SHP77 (cell line): ENCODE measurements at regions not wholly inside any gene's neighbourhood (a gene's known extent, or its start where the extent isn't known, plus 50 kb on each side); places are given as distances from the start of the nearest gene placed in this dataset.
A peak's percentile ranks its signal among the peaks of the same experiment; 100 is the strongest.

ENCODE experiments used
- DNase-seq, 2 experiments: peaks; one replicate each; lab custom pipeline; 2025; lab: John Stamatoyannopoulos, UW

- DNase-seq, result no peak
Measured at GRCh38 chr16:52103791-52104190, 443.2 kb downstream of the TOX3 start.

GRCh38 chr16:52101246-52101645 is 445.7 kb downstream of the TOX3 start:
- DNase-seq, result no peak

GRCh38 chr16:52099382-52099781 is 447.6 kb downstream of the TOX3 start:
- peak in 1 of 2 experiments; percentile 47 for DNase-seq

GRCh38 chr16:52095471-52095870 is 451.5 kb downstream of the TOX3 start:
- no peak for DNase-seq

- DNase-seq, result no peak
Measured at GRCh38 chr16:52092126-52092525, 454.8 kb downstream of the TOX3 start.

GRCh38 chr16:52090080-52090479 is 456.9 kb downstream of the TOX3 start:
- no peak for DNase-seq

GRCh38 chr16:52089476-52089875 is 457.5 kb downstream of the TOX3 start:
- no peak for DNase-seq

GRCh38 chr16:52086901-52087300 is 460.0 kb downstream of the TOX3 start:
- no peak for DNase-seq

GRCh38 chr16:52078716-52079655 is 468.0 kb downstream of the TOX3 start:
- DNase-seq, result no peak

- DNase-seq, result no peak
Measured at GRCh38 chr16:52077607-52078006, 469.3 kb downstream of the TOX3 start.

- no peak for DNase-seq
Measured at GRCh38 chr16:52076801-52077201, 470.1 kb downstream of the TOX3 start.

- no peak for DNase-seq
Measured at GRCh38 chr16:52076332-52076731, 470.6 kb downstream of the TOX3 start.

- no peak for DNase-seq
Measured at GRCh38 chr16:52074133-52074532, 472.8 kb downstream of the TOX3 start.

GRCh38 chr16:52073024-52073423 is 473.9 kb downstream of the TOX3 start:
- DNase-seq, result no peak

- no peak for DNase-seq
Measured at GRCh38 chr16:52071101-52071500, 475.8 kb downstream of the TOX3 start.

- no peak for DNase-seq
Measured at GRCh38 chr16:52070341-52071057, 476.4 kb downstream of the TOX3 start.

- DNase-seq, result peak; percentile 76 to 77
Measured at GRCh38 chr16:52069866-52070265, 477.1 kb downstream of the TOX3 start.

GRCh38 chr16:52068447-52069074 is 478.4 kb downstream of the TOX3 start:
- peak; percentile 74 to 76 for DNase-seq

- no peak for DNase-seq
Measured at GRCh38 chr16:52066962-52067361, 480.0 kb downstream of the TOX3 start.

- no peak for DNase-seq
Measured at GRCh38 chr16:52056259-52056658, 490.7 kb downstream of the TOX3 start.

GRCh38 chr16:52055381-52055780 is 491.6 kb downstream of the TOX3 start:
- no peak for DNase-seq

- DNase-seq, result no peak
Measured at GRCh38 chr16:52054326-52054725, 492.6 kb downstream of the TOX3 start.

- DNase-seq, result no peak
Measured at GRCh38 chr16:52052818-52053217, 494.1 kb downstream of the TOX3 start.
